Spleen (tissue), 7 donors: ENCODE measurements at regions not wholly inside any gene's neighbourhood (a gene's known extent, or its start where the extent isn't known, plus 50 kb on each side); places are given as distances from the start of the nearest gene placed in this dataset.

Experiments used
- CTCF ChIP-seq, 11 experiments: fragments of 200-600 bp in 7 of 11; fragments of 450-650 bp in 4 of 11; sonication (generic) in 4 of 11; IDR thresholded peaks in 8 of 11; conservative IDR thresholded peaks in 3 of 11; 1 replicate in 7 of 11; 2 replicates in 4 of 11; pipeline versions ENCODE4 v1.4.0 to v1.8.0; 2016 to 2021; ENCODE audit warnings: antibody characterized with exemption in 11 of 11, inconsistent platforms in 4 of 11, mild to moderate bottlenecking in 1 of 11
- POLR2AphosphoS5 ChIP-seq, 3 donors: sonication (generic); formaldehyde crosslinking; IDR thresholded peaks; one replicate each; pipeline ENCODE4 v1.5.1; 2017; ENCODE audit warnings: antibody characterized with exemption in 3 of 3
- donor health status: DM: no; HTN: no; CAD: no; lungs with moderate emphysema.
- donor health status: DM: no; HTN: no; CAD: no.
- donor health status: DM: no; HTN: no; CAD: no.

DNA sequence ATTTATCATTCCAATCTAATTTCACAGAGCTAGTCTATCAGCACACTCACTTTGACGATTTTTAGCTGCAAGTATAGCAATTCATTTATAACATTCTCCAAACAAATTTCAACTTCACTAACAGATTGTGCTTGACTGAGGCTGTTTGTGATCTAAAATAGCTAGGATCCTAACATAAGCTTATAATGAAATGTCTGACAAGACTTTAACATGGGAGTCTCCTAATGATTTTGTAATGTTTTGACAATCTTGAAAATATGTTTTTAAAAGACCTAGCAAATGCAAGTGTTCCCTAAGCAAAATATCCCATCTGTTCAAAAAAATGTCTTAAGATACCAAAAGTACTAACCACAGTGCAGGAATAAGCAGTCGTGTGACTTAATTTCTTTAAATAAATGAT is 889.5 kb upstream of the SPRY2 start:
- TF ChIP-seq POLR2AphosphoS5 (IDR thresholded peaks at IDR 0.05) (no peak), CTCF (IDR thresholded peaks at IDR 0.05 in 8 of 11, conservative IDR thresholded peaks at IDR 0.05 in 3 of 11) (no peak)
